ENCODE measurements at regions not wholly inside any gene's neighbourhood (a gene's known extent, or its start where the extent isn't known, plus 50 kb on each side); places are given as distances from the start of the nearest gene placed in this dataset.

GRCh38 chr14:30330033-30330432 lies 228.9 kb upstream of the G2E3 start:
- Histone ChIP-seq H4K8ac (ENCODE audit: low read length) (no peak overlapping the region), H3K27me3 (ENCODE audit: control insufficient read depth in 1 of 2, insufficient read depth in 1 of 2, low read length in 2 of 2) (no peaks in the 10 kb centered on the region), H3K4me1 (ENCODE audit: control insufficient read depth, insufficient read depth, low read depth, low read length) (no peaks in the 10 kb centered on the region), H3K27ac (ENCODE audit: low read length, poor library complexity, severe bottlenecking) (no peak overlapping the region), H3K14ac (ENCODE audit: low read length in 2 of 2) (no peak overlapping the region), H3K4me3 (ENCODE audit: insufficient read depth in 1 of 2, low read depth in 1 of 2, low read length in 2 of 2) (no peak overlapping the region), H2BK15ac (ENCODE audit: low read depth, poor library complexity, severe bottlenecking) (no peak overlapping the region), H3K79me1 (replicated peaks; ENCODE audit: low read length, poor library complexity, severe bottlenecking) (no peaks in the 10 kb centered on the region), H3K36me3 (ENCODE audit: control insufficient read depth in 1 of 2, insufficient read depth in 2 of 2, low read depth in 1 of 2, low read length in 2 of 2) (no peaks in the 10 kb centered on the region), H3K23ac (ENCODE audit: low read length in 2 of 2) (no peak overlapping the region), H2BK12ac (ENCODE audit: low read length in 2 of 2) (no peak overlapping the region), H3K18ac (ENCODE audit: low read depth in 1 of 2, low read length in 2 of 2) (no peak overlapping the region), H4K91ac (ENCODE audit: low read length) (no peak overlapping the region), H3K9me3 (ENCODE audit: control insufficient read depth, low read length) (peaks cover 3% of the 10 kb centered on the region), H3K4ac (ENCODE audit: low read depth in 1 of 2, low read length in 2 of 2) (no peak overlapping the region), H3K9ac (ENCODE audit: low read length) (no peak overlapping the region), H2BK5ac (ENCODE audit: low read depth, low read length, poor library complexity, severe bottlenecking) (no peak overlapping the region), H2BK120ac (ENCODE audit: low read depth, low read length) (no peak overlapping the region), H2AK5ac (ENCODE audit: low read length, severe bottlenecking) (no peak overlapping the region), H2AFZ (ENCODE audit: low read depth, low read length) (no peak overlapping the region), H3K4me2 (ENCODE audit: low read length, poor library complexity, severe bottlenecking) (no peak overlapping the region)
- no peak for DNase-seq
- 100% methylated on average over 3 of the region's 6 CpGs for WGBS

DNA sequence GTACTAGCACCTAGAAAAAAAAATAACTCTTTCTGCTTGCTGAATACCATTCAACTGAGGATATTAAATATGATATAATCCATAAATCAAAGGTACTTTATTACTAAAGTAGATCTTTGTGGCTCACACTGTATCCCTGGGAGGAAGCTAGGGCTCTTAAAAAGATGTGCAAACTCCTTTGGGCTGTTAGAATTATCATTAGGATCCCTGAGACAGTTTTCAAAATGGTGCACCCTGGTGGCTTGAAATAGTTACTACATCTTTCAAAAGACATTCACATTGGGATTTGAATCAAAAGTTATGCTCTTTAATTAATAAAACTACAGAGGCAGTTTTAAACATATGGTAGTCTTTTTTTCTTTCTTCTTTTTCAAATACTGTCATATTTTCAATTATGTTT lies 228.5 kb upstream of the G2E3 start:
- Histone ChIP-seq H3K4ac (ENCODE audit: low read depth in 1 of 2, low read length in 2 of 2) (no peak overlapping the region), H2AK5ac (ENCODE audit: low read length, severe bottlenecking) (no peak overlapping the region), H3K9me3 (ENCODE audit: control insufficient read depth, low read length) (peaks cover 3% of the 10 kb centered on the region), H3K4me1 (ENCODE audit: control insufficient read depth, insufficient read depth, low read depth, low read length) (no peaks in the 10 kb centered on the region), H3K27ac (ENCODE audit: low read length, poor library complexity, severe bottlenecking) (no peak overlapping the region), H2AFZ (ENCODE audit: low read depth, low read length) (no peak overlapping the region), H2BK15ac (ENCODE audit: low read depth, poor library complexity, severe bottlenecking) (no peak overlapping the region), H3K14ac (ENCODE audit: low read length in 2 of 2) (no peak overlapping the region), H3K18ac (ENCODE audit: low read depth in 1 of 2, low read length in 2 of 2) (no peak overlapping the region), H3K4me2 (ENCODE audit: low read length, poor library complexity, severe bottlenecking) (no peak overlapping the region), H3K23ac (ENCODE audit: low read length in 2 of 2) (no peak overlapping the region), H4K8ac (ENCODE audit: low read length) (no peak overlapping the region), H3K4me3 (ENCODE audit: insufficient read depth in 1 of 2, low read depth in 1 of 2, low read length in 2 of 2) (no peak overlapping the region), H2BK12ac (ENCODE audit: low read length in 2 of 2) (no peak overlapping the region), H3K79me1 (replicated peaks; ENCODE audit: low read length, poor library complexity, severe bottlenecking) (no peaks in the 10 kb centered on the region), H3K9ac (ENCODE audit: low read length) (no peak overlapping the region), H4K91ac (ENCODE audit: low read length) (no peak overlapping the region), H3K36me3 (ENCODE audit: control insufficient read depth in 1 of 2, insufficient read depth in 2 of 2, low read depth in 1 of 2, low read length in 2 of 2) (no peaks in the 10 kb centered on the region), H2BK5ac (ENCODE audit: low read depth, low read length, poor library complexity, severe bottlenecking) (no peak overlapping the region), H3K27me3 (ENCODE audit: control insufficient read depth in 1 of 2, insufficient read depth in 1 of 2, low read length in 2 of 2) (no peaks in the 10 kb centered on the region), H2BK120ac (ENCODE audit: low read depth, low read length) (no peak overlapping the region)
- DNase-seq, result no peak

- H3K4me3 ChIP-seq (ENCODE audit: insufficient read depth in 1 of 2, low read depth in 1 of 2, low read length in 2 of 2), result no peak overlapping the region
- no peak overlapping the region for H3K14ac ChIP-seq (ENCODE audit: low read length in 2 of 2)
- H2BK12ac ChIP-seq (ENCODE audit: low read length in 2 of 2), result no peak overlapping the region
- no peak overlapping the region for H3K27ac ChIP-seq (ENCODE audit: low read length, poor library complexity, severe bottlenecking)
- no peak overlapping the region for H3K4ac ChIP-seq (ENCODE audit: low read depth in 1 of 2, low read length in 2 of 2)
- H3K4me2 ChIP-seq (ENCODE audit: low read length, poor library complexity, severe bottlenecking), result no peak overlapping the region
- DNase-seq, result no peak
- H2BK5ac ChIP-seq (ENCODE audit: low read depth, low read length, poor library complexity, severe bottlenecking), result no peak overlapping the region
- H3K36me3 ChIP-seq (ENCODE audit: control insufficient read depth in 1 of 2, insufficient read depth in 2 of 2, low read depth in 1 of 2, low read length in 2 of 2), result no peaks in the 10 kb centered on the region
- H3K18ac ChIP-seq (ENCODE audit: low read depth in 1 of 2, low read length in 2 of 2), result no peak overlapping the region
- no peak overlapping the region for H3K9ac ChIP-seq (ENCODE audit: low read length)
- no peak overlapping the region for H3K23ac ChIP-seq (ENCODE audit: low read length in 2 of 2)
- no peaks in the 10 kb centered on the region for H3K79me1 ChIP-seq (replicated peaks; ENCODE audit: low read length, poor library complexity, severe bottlenecking)
- H2AK5ac ChIP-seq (ENCODE audit: low read length, severe bottlenecking), result no peak overlapping the region
- H3K9me3 ChIP-seq (ENCODE audit: control insufficient read depth, low read length), result peaks cover 3% of the 10 kb centered on the region
- H2BK120ac ChIP-seq (ENCODE audit: low read depth, low read length), result no peak overlapping the region
- H2BK15ac ChIP-seq (ENCODE audit: low read depth, poor library complexity, severe bottlenecking), result no peak overlapping the region
- no peaks in the 10 kb centered on the region for H3K4me1 ChIP-seq (ENCODE audit: control insufficient read depth, insufficient read depth, low read depth, low read length)
- no peaks in the 10 kb centered on the region for H3K27me3 ChIP-seq (ENCODE audit: control insufficient read depth in 1 of 2, insufficient read depth in 1 of 2, low read length in 2 of 2)
- no peak overlapping the region for H4K91ac ChIP-seq (ENCODE audit: low read length)
- no peak overlapping the region for H2AFZ ChIP-seq (ENCODE audit: low read depth, low read length)
- no peak overlapping the region for H4K8ac ChIP-seq (ENCODE audit: low read length)
Measured at GRCh38 chr14:30331030-30331429, 227.9 kb upstream of the G2E3 start.

GRCh38 chr14:30332374-30332773 lies 226.6 kb upstream of the G2E3 start:
- Histone ChIP-seq H2BK120ac (ENCODE audit: low read depth, low read length) (no peak overlapping the region), H3K4ac (ENCODE audit: low read depth in 1 of 2, low read length in 2 of 2) (no peak overlapping the region), H3K18ac (ENCODE audit: low read depth in 1 of 2, low read length in 2 of 2) (no peak overlapping the region)

More at GRCh38 chr14:30332374-30332773, 226.6 kb upstream of the G2E3 start:
- H2BK12ac ChIP-seq (ENCODE audit: low read length in 2 of 2), result no peak overlapping the region
- H4K8ac ChIP-seq (ENCODE audit: low read length), result no peak overlapping the region
- no peak for DNase-seq
- no peaks in the 10 kb centered on the region for H3K4me1 ChIP-seq (ENCODE audit: control insufficient read depth, insufficient read depth, low read depth, low read length)
- no peak overlapping the region for H2AK5ac ChIP-seq (ENCODE audit: low read length, severe bottlenecking)
- no peak overlapping the region for H2AFZ ChIP-seq (ENCODE audit: low read depth, low read length)
- H3K23ac ChIP-seq (ENCODE audit: low read length in 2 of 2), result no peak overlapping the region
- no peak overlapping the region for H3K27ac ChIP-seq (ENCODE audit: low read length, poor library complexity, severe bottlenecking)
- no peak overlapping the region for H3K4me3 ChIP-seq (ENCODE audit: insufficient read depth in 1 of 2, low read depth in 1 of 2, low read length in 2 of 2)
- peaks cover 3% of the 10 kb centered on the region for H3K9me3 ChIP-seq (ENCODE audit: control insufficient read depth, low read length)
- no peak overlapping the region for H3K9ac ChIP-seq (ENCODE audit: low read length)
- no peaks in the 10 kb centered on the region for H3K36me3 ChIP-seq (ENCODE audit: control insufficient read depth in 1 of 2, insufficient read depth in 2 of 2, low read depth in 1 of 2, low read length in 2 of 2)
- H2BK5ac ChIP-seq (ENCODE audit: low read depth, low read length, poor library complexity, severe bottlenecking), result no peak overlapping the region
- no peak overlapping the region for H4K91ac ChIP-seq (ENCODE audit: low read length)
- H3K27me3 ChIP-seq (ENCODE audit: control insufficient read depth in 1 of 2, insufficient read depth in 1 of 2, low read length in 2 of 2), result no peaks in the 10 kb centered on the region
- no peak overlapping the region for H3K14ac ChIP-seq (ENCODE audit: low read length in 2 of 2)
- H3K79me1 ChIP-seq (replicated peaks; ENCODE audit: low read length, poor library complexity, severe bottlenecking), result no peaks in the 10 kb centered on the region
- no peak overlapping the region for H3K4me2 ChIP-seq (ENCODE audit: low read length, poor library complexity, severe bottlenecking)
- H2BK15ac ChIP-seq (ENCODE audit: low read depth, poor library complexity, severe bottlenecking), result no peak overlapping the region
